Vagina (tissue), 2 donors: ENCODE measurements at regions not wholly inside any gene's neighbourhood (a gene's known extent, or its start where the extent isn't known, plus 50 kb on each side); places are given as distances from the start of the nearest gene placed in this dataset.

Source experiments
- CTCF ChIP-seq, 3 experiments: fragments of 450-650 bp in 2 of 3; fragments of 200-600 bp in 1 of 3; sonication (generic) in 1 of 3; IDR thresholded peaks; one replicate each; pipeline ENCODE4 v1.5.1; 2017 to 2019; ENCODE audit warnings: antibody characterized with exemption in 3 of 3, mild to moderate bottlenecking in 2 of 3, moderate library complexity in 2 of 3
- POLR2A ChIP-seq, 2 donors: fragments of 450-650 bp; IDR thresholded peaks; one replicate each; pipeline ENCODE4 v1.6.1; 2017; ENCODE audit warnings: antibody characterized with exemption in 2 of 2, mild to moderate bottlenecking in 2 of 2, moderate library complexity in 2 of 2
- POLR2AphosphoS5 ChIP-seq, 2 donors: sonication (generic); formaldehyde crosslinking; IDR thresholded peaks; one replicate each; pipeline ENCODE4 v1.9.0; 2017; ENCODE audit warnings: antibody characterized with exemption in 2 of 2, mild to moderate bottlenecking in 2 of 2, low read depth in 1 of 2; ENCODE audit not compliant: insufficient read depth in 1 of 2

GRCh38 chr5:125536582-125536981 lies 790.1 kb upstream of the ZNF608 start:
- TF ChIP-seq CTCF (IDR thresholded peaks at IDR 0.05) (no peak), POLR2A (IDR thresholded peaks at IDR 0.05) (no peak), POLR2AphosphoS5 (IDR thresholded peaks at IDR 0.05; ENCODE audit: insufficient read depth in 1 of 2, low read depth in 1 of 2) (no peak)
